ENCODE measurements at regions not wholly inside any gene's neighbourhood (a gene's known extent, or its start where the extent isn't known, plus 50 kb on each side); places are given as distances from the start of the nearest gene placed in this dataset.

GRCh38 chr9:2263111-2263510 lies 248.0 kb downstream of the SMARCA2 start:
- TF ChIP-seq INSM2 (tag by site-specific recombination; IDR thresholded peaks at IDR 0.05) (no peak), ZNF785 (tag by site-specific recombination; IDR thresholded peaks at IDR 0.05) (no peak), CTCF (tag by site-specific recombination; IDR thresholded peaks at IDR 0.05) (no peak), ZNF26 (tag by site-specific recombination; IDR thresholded peaks at IDR 0.05) (no peak), ZNF280D (tag by site-specific recombination; IDR thresholded peaks at IDR 0.05) (no peak), ZNF530 (tag by site-specific recombination; IDR thresholded peaks at IDR 0.05; ENCODE audit: low read depth) (no peak), SCRT1 (tag by site-specific recombination; IDR thresholded peaks at IDR 0.05; ENCODE audit: borderline replicate concordance) (no peak), ZSCAN18 (tag by site-specific recombination; IDR thresholded peaks at IDR 0.05) (no peak), ZNF362 (tag by site-specific recombination; IDR thresholded peaks at IDR 0.05) (no peak), ZNF488 (tag by site-specific recombination; IDR thresholded peaks at IDR 0.05) (no peak), ZBTB44 (tag by site-specific recombination; IDR thresholded peaks at IDR 0.05) (no peak), PATZ1 (tag by site-specific recombination; IDR thresholded peaks at IDR 0.05) (no peak)
